ENCODE measurements at regions not wholly inside any gene's neighbourhood (a gene's known extent, or its start where the extent isn't known, plus 50 kb on each side); places are given as distances from the start of the nearest gene placed in this dataset.

GRCh38 chr16:9195287-9195686, 103.8 kb downstream of the HAPSTR1 start:
- no peak overlapping the region for H3K27ac Mint-ChIP-seq
- no peak overlapping the region for H3K4me3 Mint-ChIP-seq
- DNase-seq, result no peak
- peaks cover 1% of the 10 kb centered on the region for H3K27me3 Mint-ChIP-seq
- CTCF ChIA-PET, result no interaction called here
- no peaks in the 10 kb centered on the region for H3K4me1 Mint-ChIP-seq (ENCODE audit: low read depth)
- POLR2A ChIA-PET, result no interaction called here
- no peaks in the 10 kb centered on the region for H3K36me3 Mint-ChIP-seq
- intact Hi-C loops (cut with micrococcal nuclease), result no loop called here
- no peaks in the 10 kb centered on the region for H3K9me3 Mint-ChIP-seq

- CTCF ChIA-PET, result no interaction called here
- POLR2A ChIA-PET, result no interaction called here
- Mint-ChIP-seq H3K27me3 (peaks cover 1% of the 10 kb centered on the region), H3K9me3 (no peaks in the 10 kb centered on the region), H3K4me1 (ENCODE audit: low read depth) (no peaks in the 10 kb centered on the region), H3K4me3 (no peak overlapping the region), H3K27ac (no peak overlapping the region), H3K36me3 (no peaks in the 10 kb centered on the region)
- intact Hi-C loops (cut with micrococcal nuclease), result no loop called here
- no peak for DNase-seq
Measured at GRCh38 chr16:9197957-9198661, 106.7 kb downstream of the HAPSTR1 start.

- Mint-ChIP-seq H3K27me3 (peaks cover 4% of the 10 kb centered on the region), H3K9me3 (no peaks in the 10 kb centered on the region), H3K36me3 (no peaks in the 10 kb centered on the region), H3K27ac (no peak overlapping the region), H3K4me1 (ENCODE audit: low read depth) (no peaks in the 10 kb centered on the region), H3K4me3 (no peak overlapping the region)
- ChIA-PET POLR2A (no interaction called here), CTCF (no interaction called here)
- DNase-seq, result no peak
- intact Hi-C loops (cut with micrococcal nuclease), result no loop called here
Measured at GRCh38 chr16:9199311-9199710, 107.9 kb downstream of the HAPSTR1 start.

GRCh38 chr16:9199751-9200150, 108.3 kb downstream of the HAPSTR1 start:
- CTCF ChIA-PET, result no interaction called here
- DNase-seq, result no peak
- H3K36me3 Mint-ChIP-seq, result no peaks in the 10 kb centered on the region
- H3K27me3 Mint-ChIP-seq, result peaks cover 4% of the 10 kb centered on the region
- no peaks in the 10 kb centered on the region for H3K9me3 Mint-ChIP-seq
- POLR2A ChIA-PET, result no interaction called here
- H3K4me1 Mint-ChIP-seq (ENCODE audit: low read depth), result no peaks in the 10 kb centered on the region
- H3K27ac Mint-ChIP-seq, result no peak overlapping the region
- no peak overlapping the region for H3K4me3 Mint-ChIP-seq
- intact Hi-C loops (cut with micrococcal nuclease), result no loop called here

- Mint-ChIP-seq H3K27me3 (peaks cover 10% of the 10 kb centered on the region), H3K4me3 (no peak overlapping the region), H3K9me3 (no peaks in the 10 kb centered on the region), H3K36me3 (no peaks in the 10 kb centered on the region), H3K4me1 (ENCODE audit: low read depth) (no peaks in the 10 kb centered on the region), H3K27ac (no peak overlapping the region)
- intact Hi-C loops (cut with micrococcal nuclease), result no loop called here
- DNase-seq, result no peak
- POLR2A ChIA-PET, result no interaction called here
- CTCF ChIA-PET, result no interaction called here
Measured at GRCh38 chr16:9203956-9204355, 112.5 kb downstream of the HAPSTR1 start.

- intact Hi-C loops (cut with micrococcal nuclease), result no loop called here
- Mint-ChIP-seq H3K36me3 (no peaks in the 10 kb centered on the region), H3K4me1 (ENCODE audit: low read depth) (no peaks in the 10 kb centered on the region), H3K4me3 (no peak overlapping the region), H3K9me3 (no peaks in the 10 kb centered on the region), H3K27me3 (peaks cover 9% of the 10 kb centered on the region), H3K27ac (no peak overlapping the region)
- POLR2A ChIA-PET, result no interaction called here
- no peak for DNase-seq
- CTCF ChIA-PET, result no interaction called here
Measured at GRCh38 chr16:9205661-9206060, 114.2 kb downstream of the HAPSTR1 start.

GRCh38 chr16:9206156-9206555, 114.7 kb downstream of the HAPSTR1 start:
- intact Hi-C loops (cut with micrococcal nuclease), result no loop called here
- Mint-ChIP-seq H3K27ac (no peak overlapping the region), H3K4me1 (ENCODE audit: low read depth) (no peaks in the 10 kb centered on the region), H3K9me3 (no peaks in the 10 kb centered on the region), H3K36me3 (no peaks in the 10 kb centered on the region), H3K27me3 (peaks cover 9% of the 10 kb centered on the region), H3K4me3 (no peak overlapping the region)
- DNase-seq, result no peak
- ChIA-PET CTCF (no interaction called here), POLR2A (no interaction called here)

GRCh38 chr16:9212621-9213020, 121.2 kb downstream of the HAPSTR1 start:
- POLR2A ChIA-PET, result interaction anchor here (0.6 kb wide), 1 partner anchor 244 kb away, joined by 4 read pairs; no protein-coding TSS in a partner anchor
- intact Hi-C loops (cut with micrococcal nuclease), result no loop called here
- Mint-ChIP-seq H3K27ac (no peak overlapping the region), H3K27me3 (peaks cover 7% of the 10 kb centered on the region), H3K36me3 (no peaks in the 10 kb centered on the region), H3K9me3 (no peaks in the 10 kb centered on the region), H3K4me1 (ENCODE audit: low read depth) (no peaks in the 10 kb centered on the region), H3K4me3 (no peak overlapping the region)
- DNase-seq, result no peak
- CTCF ChIA-PET, result no interaction called here

GRCh38 chr16:9219813-9220212, 128.4 kb downstream of the HAPSTR1 start:
- CTCF ChIA-PET, result no interaction called here
- H3K27ac Mint-ChIP-seq, result no peak overlapping the region
- intact Hi-C loops (cut with micrococcal nuclease), result no loop called here

GRCh38 chr16:9225527-9226316, 134.3 kb downstream of the HAPSTR1 start:
- Mint-ChIP-seq H3K4me1 (ENCODE audit: low read depth) (no peaks in the 10 kb centered on the region), H3K4me3 (no peak overlapping the region), H3K27me3 (no peaks in the 10 kb centered on the region), H3K27ac (no peak overlapping the region), H3K36me3 (no peaks in the 10 kb centered on the region), H3K9me3 (no peaks in the 10 kb centered on the region)
- ChIA-PET POLR2A (no interaction called here), CTCF (no interaction called here)
- intact Hi-C loops (cut with micrococcal nuclease), result no loop called here
- DNase-seq, result no peak

More at GRCh38 chr16:9219813-9220212, 128.4 kb downstream of the HAPSTR1 start:
- H3K27me3 Mint-ChIP-seq, result peaks cover 1% of the 10 kb centered on the region
- H3K4me1 Mint-ChIP-seq (ENCODE audit: low read depth), result no peaks in the 10 kb centered on the region
- H3K36me3 Mint-ChIP-seq, result no peaks in the 10 kb centered on the region
- POLR2A ChIA-PET, result no interaction called here
- no peak for DNase-seq
- no peak overlapping the region for H3K4me3 Mint-ChIP-seq
- H3K9me3 Mint-ChIP-seq, result no peaks in the 10 kb centered on the region

GRCh38 chr16:9226924-9227323, 135.5 kb downstream of the HAPSTR1 start:
- H3K9me3 Mint-ChIP-seq, result no peaks in the 10 kb centered on the region
- no peak overlapping the region for H3K4me3 Mint-ChIP-seq
- H3K4me1 Mint-ChIP-seq (ENCODE audit: low read depth), result no peaks in the 10 kb centered on the region
- POLR2A ChIA-PET, result no interaction called here
- H3K27me3 Mint-ChIP-seq, result no peaks in the 10 kb centered on the region
- H3K27ac Mint-ChIP-seq, result no peak overlapping the region
- intact Hi-C loops (cut with micrococcal nuclease), result no loop called here
- no peak for DNase-seq
- H3K36me3 Mint-ChIP-seq, result no peaks in the 10 kb centered on the region
- CTCF ChIA-PET, result interaction anchor here (0.8 kb wide), 1 partner anchor 88 kb away, joined by 3 read pairs; no protein-coding TSS in a partner anchor

- H3K9me3 Mint-ChIP-seq, result no peaks in the 10 kb centered on the region
- ChIA-PET POLR2A (no interaction called here), CTCF (no interaction called here)
- no peak overlapping the region for H3K27ac Mint-ChIP-seq
- H3K36me3 Mint-ChIP-seq, result no peaks in the 10 kb centered on the region
- DNase-seq, result no peak
- no peak overlapping the region for H3K4me3 Mint-ChIP-seq
- H3K4me1 Mint-ChIP-seq (ENCODE audit: low read depth), result no peaks in the 10 kb centered on the region
- no peaks in the 10 kb centered on the region for H3K27me3 Mint-ChIP-seq
- intact Hi-C loops (cut with micrococcal nuclease), result no loop called here
Measured at GRCh38 chr16:9231039-9231438, 139.6 kb downstream of the HAPSTR1 start.
